ENCODE measurements at regions not wholly inside any gene's neighbourhood (a gene's known extent, or its start where the extent isn't known, plus 50 kb on each side); places are given as distances from the start of the nearest gene placed in this dataset.

- TF ChIP-seq, protein P1, sequence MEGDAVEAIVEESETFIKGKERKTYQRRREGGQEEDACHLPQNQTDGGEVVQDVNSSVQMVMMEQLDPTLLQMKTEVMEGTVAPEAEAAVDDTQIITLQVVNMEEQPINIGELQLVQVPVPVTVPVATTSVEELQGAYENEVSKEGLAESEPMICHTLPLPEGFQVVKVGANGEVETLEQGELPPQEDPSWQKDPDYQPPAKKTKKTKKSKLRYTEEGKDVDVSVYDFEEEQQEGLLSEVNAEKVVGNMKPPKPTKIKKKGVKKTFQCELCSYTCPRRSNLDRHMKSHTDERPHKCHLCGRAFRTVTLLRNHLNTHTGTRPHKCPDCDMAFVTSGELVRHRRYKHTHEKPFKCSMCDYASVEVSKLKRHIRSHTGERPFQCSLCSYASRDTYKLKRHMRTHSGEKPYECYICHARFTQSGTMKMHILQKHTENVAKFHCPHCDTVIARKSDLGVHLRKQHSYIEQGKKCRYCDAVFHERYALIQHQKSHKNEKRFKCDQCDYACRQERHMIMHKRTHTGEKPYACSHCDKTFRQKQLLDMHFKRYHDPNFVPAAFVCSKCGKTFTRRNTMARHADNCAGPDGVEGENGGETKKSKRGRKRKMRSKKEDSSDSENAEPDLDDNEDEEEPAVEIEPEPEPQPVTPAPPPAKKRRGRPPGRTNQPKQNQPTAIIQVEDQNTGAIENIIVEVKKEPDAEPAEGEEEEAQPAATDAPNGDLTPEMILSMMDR (IDR thresholded peaks at IDR 0.05 in 2 of 3, conservative IDR thresholded peaks at IDR 0.05 in 1 of 3; ENCODE audit: borderline replicate concordance in 1 of 3, insufficient read depth in 1 of 3, low read depth in 2 of 3, low read length in 2 of 3): no peak
- TF ChIP-seq POLR2AphosphoS5 (IDR thresholded peaks at IDR 0.05; ENCODE audit: low read depth, low read length) (no peak), CEBPB (IDR thresholded peaks at IDR 0.05; ENCODE audit: low read depth) (no peak), EZH2 (IDR thresholded peaks at IDR 0.05) (no peak)
These were observed 433.6 kb downstream of the RNF144B start for GRCh38 chr6:18820725-18821124.
